IMR-90 (cell line): ENCODE measurements at regions not wholly inside any gene's neighbourhood (a gene's known extent, or its start where the extent isn't known, plus 50 kb on each side); places are given as distances from the start of the nearest gene placed in this dataset.
A peak's percentile ranks its signal among the peaks of the same experiment; 100 is the strongest.

ENCODE experiments used
- ATAC-seq: fragments of 200-7000 bp; cut with Tn5 transposase; 2 replicates; pipeline ENCODE4 v1.9.1; 2020; ENCODE audit warnings: low read depth, mild to moderate bottlenecking, moderate library complexity
- BruUV-seq: library from RNA; stranded (reverse); fragments of 400-500 nt; replicated peaks from 2 replicates; lab custom pipeline; 2021; lab: Mats Ljungman, UMichigan
- CTCF ChIA-PET: fragments of 300-600 bp; formaldehyde crosslinking; extraction: SDS; loops from one replicate; lab custom pipeline; 2021; ENCODE audit warnings: antibody characterized with exemption; lab: Yijun Ruan, JAX
- POLR2A ChIA-PET: fragments of 300-600 bp; sonication (Branson Sonifier 250); formaldehyde crosslinking; loops from one replicate; lab custom pipeline; 2022; ENCODE audit warnings: antibody characterized with exemption; ENCODE audit not compliant: unreplicated experiment; lab: Charles Lee
- DNase-seq: peaks from one replicate; pipeline ENCODE4 v3.0.0; 2013
- H2AFZ ChIP-seq: replicated peaks from 2 replicates; pipeline ENCODE3; 2013; ENCODE audit warnings: low read length, mild to moderate bottlenecking; ENCODE audit not compliant: poor library complexity
- H2AK5ac ChIP-seq: 2 replicates; pipeline ENCODE4 v1.6.1; 2013; ENCODE audit warnings: low read depth, low read length, inconsistent platforms
- H2AK9ac ChIP-seq: replicated peaks from 2 replicates; pipeline ENCODE3; 2013; ENCODE audit warnings: mild to moderate bottlenecking, low read depth, low read length, moderate library complexity; ENCODE audit not compliant: poor library complexity
- H2BK120ac ChIP-seq: 2 replicates; pipeline ENCODE4 v1.6.1; 2013; ENCODE audit warnings: low read depth, low read length, inconsistent platforms
- H2BK15ac ChIP-seq: 3 replicates; pipeline ENCODE4 v1.6.1; 2013; ENCODE audit warnings: low read depth, low read length, inconsistent platforms
- H2BK20ac ChIP-seq: 2 replicates; pipeline ENCODE4 v1.6.1; 2013; ENCODE audit warnings: low read depth, mild to moderate bottlenecking, inconsistent platforms, low read length, moderate library complexity
- H2BK5ac ChIP-seq: 2 replicates; pipeline ENCODE4 v1.6.1; 2013; ENCODE audit warnings: mild to moderate bottlenecking, low read depth, low read length, inconsistent platforms; ENCODE audit not compliant: poor library complexity, severe bottlenecking
- H3K14ac ChIP-seq: replicated peaks from 2 replicates; pipeline ENCODE4 v1.6.1; 2013; ENCODE audit warnings: low read depth, low read length, inconsistent platforms
- H3K18ac ChIP-seq: 2 replicates; pipeline ENCODE4 v1.6.1; 2013; ENCODE audit warnings: low read depth, low read length, control low read depth
- H3K23ac ChIP-seq: 2 replicates; pipeline ENCODE4 v1.6.1; 2013; ENCODE audit warnings: low read depth, low read length, inconsistent platforms
- H3K27ac ChIP-seq: 2 replicates; pipeline ENCODE4 v1.5.1; 2013; ENCODE audit warnings: mild to moderate bottlenecking, control low read depth, low read length; ENCODE audit not compliant: insufficient read depth
- H3K27me3 ChIP-seq: 2 replicates; pipeline ENCODE4 v1.6.1; 2013; ENCODE audit warnings: low read length; ENCODE audit not compliant: control insufficient read depth, insufficient read depth
- H3K36me3 ChIP-seq: 2 replicates; pipeline ENCODE4 v1.6.1; 2013; ENCODE audit warnings: low read length, mixed read lengths; ENCODE audit not compliant: control insufficient read depth, insufficient read depth
- H3K4ac ChIP-seq: 2 replicates; pipeline ENCODE4 v1.6.1; 2013; ENCODE audit warnings: low read depth, low read length, inconsistent platforms
- H3K4me1 ChIP-seq: 2 replicates; pipeline ENCODE4 v1.6.1; 2013; ENCODE audit warnings: low read length, mixed read lengths; ENCODE audit not compliant: control insufficient read depth, insufficient read depth
- H3K4me2 ChIP-seq: 2 replicates; pipeline ENCODE4 v1.6.1; 2013; ENCODE audit warnings: low read depth, mild to moderate bottlenecking, control low read depth, low read length, moderate library complexity
- H3K4me3 ChIP-seq: 2 replicates; pipeline ENCODE4 v1.5.1; 2013; ENCODE audit warnings: low read depth, mild to moderate bottlenecking, control low read depth, low read length, moderate library complexity; ENCODE audit not compliant: insufficient read depth
- H3K56ac ChIP-seq: 2 replicates; pipeline ENCODE4 v1.6.1; 2013; ENCODE audit warnings: low read length, inconsistent platforms; ENCODE audit not compliant: insufficient read depth; ENCODE audit errors: extremely low read depth
- H3K79me1 ChIP-seq, 2 experiments: 2 replicates each; pipeline ENCODE4 v1.6.1; 2013; ENCODE audit warnings: low read length in 2 of 2, inconsistent platforms in 1 of 2, low read depth in 1 of 2
- H3K9ac ChIP-seq: 2 replicates; pipeline ENCODE4 v1.6.1; 2013; ENCODE audit warnings: low read depth, low read length, control low read depth
- H3K9me1 ChIP-seq: 2 replicates; pipeline ENCODE4 v1.6.1; 2013; ENCODE audit warnings: low read length, inconsistent platforms; ENCODE audit not compliant: insufficient read depth
- H3K9me3 ChIP-seq: 2 replicates; pipeline ENCODE4 v1.6.1; 2013; ENCODE audit warnings: low read length; ENCODE audit not compliant: control insufficient read depth, insufficient read depth
- H4K20me1 ChIP-seq: 2 replicates; pipeline ENCODE4 v1.6.1; 2013; ENCODE audit warnings: low read length, inconsistent platforms; ENCODE audit not compliant: insufficient read depth
- H4K5ac ChIP-seq: 2 replicates; pipeline ENCODE4 v1.6.1; 2013; ENCODE audit warnings: mild to moderate bottlenecking, low read depth, low read length, control low read depth
- H4K8ac ChIP-seq, 2 experiments: 2 replicates each; pipeline ENCODE4 v1.6.1; 2013; ENCODE audit warnings: low read depth in 2 of 2, low read length in 2 of 2, control low read depth in 1 of 2, inconsistent platforms in 1 of 2
- H4K91ac ChIP-seq: 2 replicates; pipeline ENCODE4 v1.6.1; 2013; ENCODE audit warnings: low read depth, low read length, inconsistent platforms; ENCODE audit not compliant: insufficient read depth
- CHD1 ChIP-seq: IDR thresholded peaks from 2 replicates; pipeline ENCODE4 v1.6.1; 2012; ENCODE audit warnings: low read depth, low read length, improper control_type of control experiment
- RAD21 ChIP-seq: IDR thresholded peaks from 2 replicates; pipeline ENCODE4 v1.6.1; 2012; ENCODE audit warnings: low read length, improper control_type of control experiment
- WGBS, 2 experiments: methylation state at CpG; one replicate each; pipeline versions ENCODE4 v1.1.5 to v1.1.7; 2013; ENCODE audit warnings: missing lambda C conversion rate in 2 of 2; ENCODE audit not compliant: insufficient read length in 1 of 2; ENCODE audit errors: extremely low coverage in 2 of 2; 5-methylcytosine and 5-hydroxymethylcytosine counted together
- dilution Hi-C: fragments of 300-500 bp; cut with HindIII; formaldehyde crosslinking; loops from one replicate; pipeline ENCODE4 v1.14.3; 2018; ENCODE audit warnings: low sequenced_read_pairs; ENCODE audit not compliant: unreplicated experiment
- in situ Hi-C: fragments of 300-500 bp; cut with MboI; formaldehyde crosslinking; loops from 3 replicates; pipeline ENCODE4 v1.14.3; 2019; ENCODE audit warnings: low sequenced_read_pairs, inconsistent platforms, mixed read lengths
- intact Hi-C: fragments of 100-400 bp; cut with micrococcal nuclease; formaldehyde crosslinking; loops from 2 replicates; pipeline ENCODE4 v1.10.0; 2022

DNA sequence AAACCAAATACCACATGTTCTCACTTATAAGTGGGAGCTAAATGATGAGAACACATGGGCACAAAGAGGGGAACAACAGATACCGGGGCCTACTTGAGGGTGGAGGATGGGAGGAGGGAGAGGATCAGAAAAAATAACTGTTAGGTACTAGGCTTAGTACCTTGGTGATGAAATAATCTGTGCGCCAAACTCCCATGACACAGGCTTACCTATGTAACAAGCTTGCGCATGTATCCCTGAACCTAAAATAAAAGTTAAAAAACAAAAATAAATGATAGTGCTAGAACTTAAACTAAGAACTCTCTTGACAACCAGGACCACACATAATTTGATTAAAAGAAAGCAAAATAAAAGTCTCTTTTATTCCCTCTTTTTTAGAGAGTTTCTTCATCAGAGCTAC lies 150.6 kb downstream of the CHIC2 start:
- no peak overlapping the region for H3K27ac ChIP-seq
- in situ Hi-C loops = loop anchor here (25.0 kb wide), 1 partner anchor 726 kb away; no protein-coding TSS in a partner anchor

More for the DNA sequence above, 150.6 kb downstream of the CHIC2 start:
- intact Hi-C loops = no loop called here
- Histone ChIP-seq H2BK5ac (no peak overlapping the region), H2BK15ac (0 out of 3 replicates have a peak overlapping the region, but pooled peaks have one; percentile 38), H4K20me1 (no peaks in the 10 kb centered on the region), H4K8ac (no peak overlapping the region; a peak in 2 of 4 replicates), H2AK9ac (no peak overlapping the region), H3K4me3 (no peak overlapping the region), H2AFZ (no peak overlapping the region), H3K79me1 (peaks cover 0 to 3% of the 10 kb centered on the region in 2 experiments; a peak in 1 of 4 replicates), H3K23ac (no peak overlapping the region), H3K18ac (no peak overlapping the region), H3K9me1 (peaks cover 16% of the 10 kb centered on the region), H2BK120ac (peak overlapping the region; percentile 6; the same call in 1 of the 2 replicates), H3K9me3 (no peaks in the 10 kb centered on the region), H3K4me2 (no peak overlapping the region), H3K4me1 (peaks cover 14% of the 10 kb centered on the region), H3K56ac (no peak overlapping the region), H3K36me3 (no peaks in the 10 kb centered on the region), H4K5ac (no peak overlapping the region), H3K4ac (no peak overlapping the region; the same call in 1 of the 2 replicates), H3K27me3 (no peaks in the 10 kb centered on the region), H3K9ac (no peak overlapping the region), H4K91ac (peak overlapping the region; percentile 8; the same call in 1 of the 2 replicates), H3K14ac (no peak overlapping the region), H2BK20ac (peak overlapping the region; percentile 22; the same call in 1 of the 2 replicates), H2AK5ac (no peak overlapping the region)
- ATAC-seq = no peak
- WGBS, 2 experiments = no CpG with 5 or more reads among the region's 3 CpGs
- no TSS peak for BruUV-seq
- POLR2A ChIA-PET = interaction anchor here (0.9 kb wide), 1 partner anchor 14 kb away, joined by 9 read pairs; no protein-coding TSS in a partner anchor
- no peak for DNase-seq
- dilution Hi-C loops = no loop called here
- CTCF ChIA-PET = interaction anchor here (1.3 to 3.3 kb wide), 2 partner anchors 207 to 319 kb away, joined by 3 to 12 read pairs; no protein-coding TSS in a partner anchor
- TF ChIP-seq CHD1 (no peak), RAD21 (no peak)
